B cell (primary cell): ENCODE measurements at regions not wholly inside any gene's neighbourhood (a gene's known extent, or its start where the extent isn't known, plus 50 kb on each side); places are given as distances from the start of the nearest gene placed in this dataset.

Source experiments
- ATAC-seq: fragments of 200-7000 bp; cut with Tn5 transposase; one replicate; pipeline ENCODE4 v1.10.0; 2021; ENCODE audit warnings: low read depth, mild to moderate bottlenecking, moderate number of reproducible peaks, moderate library complexity
- CTCF ChIA-PET: fragments of 350-600 bp; sonication (Branson Sonifier 250); formaldehyde crosslinking; loops from one replicate; lab custom pipeline; 2021; ENCODE audit warnings: antibody characterized with exemption, inconsistent platforms; lab: Charles Lee
- POLR2A ChIA-PET: fragments of 350-600 bp; sonication (Branson Sonifier 250); formaldehyde crosslinking; loops from one replicate; lab custom pipeline; 2021; ENCODE audit warnings: antibody characterized with exemption; lab: Charles Lee
- DNase-seq: peaks from one replicate; pipeline ENCODE4 v3.0.0; 2013
- H2AFZ ChIP-seq: 2 replicates; pipeline ENCODE4 v1.6.1; 2012; ENCODE audit warnings: mild to moderate bottlenecking, low read depth, low read length; ENCODE audit not compliant: insufficient read depth, poor library complexity, severe bottlenecking
- H3K27ac ChIP-seq, 2 donors: 1 replicate in 1 of 2; 2 replicates in 1 of 2; pipeline ENCODE4 v1.5.1; 2012 to 2013; ENCODE audit warnings: low read length in 2 of 2, mild to moderate bottlenecking in 2 of 2, moderate library complexity in 1 of 2
- H3K27me3 ChIP-seq, 4 experiments: fragments of 200-600 bp in 1 of 4; sonication (generic) in 1 of 4; replicated peaks in 1 of 4; 1 replicate in 2 of 4; 2 replicates in 2 of 4; pipeline versions ENCODE4 v1.6.1 to v1.7.0; 2013 to 2016; ENCODE audit warnings: low read length in 3 of 4, mild to moderate bottlenecking in 2 of 4, mixed read lengths in 1 of 4, moderate library complexity in 1 of 4; ENCODE audit not compliant: insufficient read depth in 4 of 4, control insufficient read depth in 3 of 4; ENCODE audit errors: control extremely low read depth in 1 of 4
- H3K36me3 ChIP-seq, 2 experiments: replicated peaks in 1 of 2; 1 replicate in 1 of 2; 2 replicates in 1 of 2; pipeline versions ENCODE4 v1.6.1 to v1.7.1; 2013; ENCODE audit warnings: low read length in 1 of 2; ENCODE audit not compliant: insufficient read depth in 2 of 2, control insufficient read depth in 1 of 2; ENCODE audit errors: control extremely low read depth in 1 of 2, extremely low read depth in 1 of 2
- H3K4me1 ChIP-seq, 2 donors: fragments of 200-600 bp in 1 of 2; sonication (generic) in 1 of 2; 1 replicate in 1 of 2; 2 replicates in 1 of 2; pipeline versions ENCODE4 v1.5.1 to v1.6.1; 2013 to 2017; ENCODE audit warnings: low read length in 2 of 2; ENCODE audit not compliant: control insufficient read depth in 2 of 2, insufficient read depth in 2 of 2
- H3K4me2 ChIP-seq: replicated peaks from 2 replicates; pipeline ENCODE3; 2012; ENCODE audit warnings: mild to moderate bottlenecking, low read depth, low read length; ENCODE audit not compliant: poor library complexity, severe bottlenecking
- H3K4me3 ChIP-seq, 5 experiments: fragments of 200-600 bp in 1 of 5; sonication (generic) in 1 of 5; 1 replicate in 3 of 5; 2 replicates in 2 of 5; pipeline versions ENCODE4 v1.5.1 to v1.7.0; 2011 to 2016; ENCODE audit warnings: low read length in 4 of 5, mild to moderate bottlenecking in 4 of 5, low read depth in 2 of 5, control low read depth in 1 of 5, moderate library complexity in 1 of 5; ENCODE audit not compliant: insufficient read depth in 1 of 5; ENCODE audit errors: control extremely low read depth in 1 of 5, extremely low read depth in 1 of 5
- H3K79me2 ChIP-seq: fragments of 200-600 bp; sonication (generic); one replicate; pipeline ENCODE4 v1.6.0; 2016; ENCODE audit warnings: low read length; ENCODE audit not compliant: control insufficient read depth, insufficient read depth
- H3K9ac ChIP-seq: fragments of 200-600 bp; sonication (generic); 2 replicates; pipeline ENCODE4 v1.6.1; 2017; ENCODE audit warnings: mild to moderate bottlenecking, low read length, moderate library complexity
- H3K9me3 ChIP-seq, 3 donors: one replicate each; pipeline versions ENCODE4 v1.6.1 to v1.7.1; 2013; ENCODE audit warnings: low read length in 2 of 3; ENCODE audit not compliant: control insufficient read depth in 2 of 3, insufficient read depth in 1 of 3; ENCODE audit errors: control extremely low read depth in 1 of 3
- H4K20me1 ChIP-seq: 2 replicates; pipeline ENCODE4 v1.6.0; 2012; ENCODE audit warnings: mild to moderate bottlenecking, low read length; ENCODE audit not compliant: insufficient read depth, control insufficient read depth, poor library complexity, severe bottlenecking
- H3K27ac Mint-ChIP-seq: one replicate; pipeline ENCODE4 v1.8.0; 2021; ENCODE audit warnings: mixed read lengths
- H3K27me3 Mint-ChIP-seq: one replicate; pipeline ENCODE4 v1.8.0; 2021; ENCODE audit warnings: mixed read lengths
- H3K4me1 Mint-ChIP-seq: one replicate; pipeline ENCODE4 v1.8.0; 2021; ENCODE audit warnings: mixed read lengths
- H3K4me3 Mint-ChIP-seq: one replicate; pipeline ENCODE4 v1.8.0; 2021; ENCODE audit warnings: mixed read lengths
- H3K9me3 Mint-ChIP-seq: one replicate; pipeline ENCODE4 v1.8.0; 2022; ENCODE audit warnings: mixed read lengths; ENCODE audit not compliant: insufficient read depth
- EZH2 ChIP-seq: IDR thresholded peaks from 2 replicates; pipeline ENCODE4 v1.6.1; 2012; ENCODE audit warnings: borderline replicate concordance, low read depth, mild to moderate bottlenecking, moderate library complexity, low read length; ENCODE audit not compliant: insufficient read depth, poor library complexity, severe bottlenecking
- WGBS: methylation state at CpG from one replicate; pipeline ENCODE4 v1.1.5; 2013; ENCODE audit warnings: missing lambda C conversion rate; ENCODE audit not compliant: insufficient coverage; 5-methylcytosine and 5-hydroxymethylcytosine counted together
- intact Hi-C: fragments of 100-400 bp; cut with micrococcal nuclease; formaldehyde crosslinking; loops from one replicate; pipeline ENCODE4 v1.10.0; 2022
- TF ChIP-seq, protein P1 (sequence below): fragments of 200-600 bp; IDR thresholded peaks from one replicate; pipeline ENCODE4 v1.8.0; 2022; ENCODE audit warnings: antibody characterized with exemption, mild to moderate bottlenecking

DNA sequence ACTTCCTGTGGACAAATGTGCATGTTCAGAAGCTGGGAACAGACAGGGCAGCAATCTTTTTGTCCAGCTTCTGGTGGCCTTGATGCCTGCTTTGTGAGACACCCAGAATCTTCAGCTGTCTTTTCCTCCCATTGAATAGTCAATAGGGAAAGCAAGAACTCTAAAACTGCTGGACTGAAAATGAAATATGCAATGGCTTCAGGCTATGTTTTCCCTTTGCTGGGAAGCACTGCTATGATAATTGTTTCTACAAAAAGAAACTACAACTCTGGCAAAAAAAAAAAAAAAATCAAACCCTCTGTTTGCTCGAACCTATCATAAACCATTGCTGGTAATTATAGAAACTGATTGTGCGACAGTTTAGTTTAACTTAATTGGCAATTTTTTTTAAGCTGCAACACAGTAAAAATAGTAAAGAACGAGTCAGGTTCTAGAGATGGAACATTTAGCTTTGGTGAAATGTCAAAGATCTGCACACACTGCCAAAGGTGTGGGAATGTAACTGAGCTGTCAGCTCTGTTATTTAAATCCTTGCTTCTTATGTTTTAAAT, 79.1 kb upstream of the NEUROD6 start:
- H3K4me1 Mint-ChIP-seq, result no peaks in the 10 kb centered on the region
- whole genome bisulfite sequencing, result 80% methylated on average over 1 of the region's 3 CpGs
- H3K27ac Mint-ChIP-seq, result no peak overlapping the region
- Histone ChIP-seq H3K27me3 (no peaks in the 10 kb centered on the region), H3K4me2 (no peak overlapping the region), H3K27ac (no peak overlapping the region), H3K9me3 (no peaks in the 10 kb centered on the region), H3K36me3 (no peaks in the 10 kb centered on the region), H2AFZ (no peak overlapping the region), H3K9ac (no peak overlapping the region), H3K4me1 (no peaks in the 10 kb centered on the region), H4K20me1 (no peaks in the 10 kb centered on the region), H3K79me2 (no peaks in the 10 kb centered on the region), H3K4me3 (no peak overlapping the region)
- ATAC-seq (no peak), DNase-seq (no peak)
- POLR2A ChIA-PET, result no interaction called here
- CTCF ChIA-PET, result no interaction called here
- no peak overlapping the region for H3K4me3 Mint-ChIP-seq
- H3K9me3 Mint-ChIP-seq, result no peaks in the 10 kb centered on the region
- TF ChIP-seq EZH2, result no peak
- TF ChIP-seq, protein P1, sequence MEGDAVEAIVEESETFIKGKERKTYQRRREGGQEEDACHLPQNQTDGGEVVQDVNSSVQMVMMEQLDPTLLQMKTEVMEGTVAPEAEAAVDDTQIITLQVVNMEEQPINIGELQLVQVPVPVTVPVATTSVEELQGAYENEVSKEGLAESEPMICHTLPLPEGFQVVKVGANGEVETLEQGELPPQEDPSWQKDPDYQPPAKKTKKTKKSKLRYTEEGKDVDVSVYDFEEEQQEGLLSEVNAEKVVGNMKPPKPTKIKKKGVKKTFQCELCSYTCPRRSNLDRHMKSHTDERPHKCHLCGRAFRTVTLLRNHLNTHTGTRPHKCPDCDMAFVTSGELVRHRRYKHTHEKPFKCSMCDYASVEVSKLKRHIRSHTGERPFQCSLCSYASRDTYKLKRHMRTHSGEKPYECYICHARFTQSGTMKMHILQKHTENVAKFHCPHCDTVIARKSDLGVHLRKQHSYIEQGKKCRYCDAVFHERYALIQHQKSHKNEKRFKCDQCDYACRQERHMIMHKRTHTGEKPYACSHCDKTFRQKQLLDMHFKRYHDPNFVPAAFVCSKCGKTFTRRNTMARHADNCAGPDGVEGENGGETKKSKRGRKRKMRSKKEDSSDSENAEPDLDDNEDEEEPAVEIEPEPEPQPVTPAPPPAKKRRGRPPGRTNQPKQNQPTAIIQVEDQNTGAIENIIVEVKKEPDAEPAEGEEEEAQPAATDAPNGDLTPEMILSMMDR, result no peak
- intact Hi-C loops, result no loop called here
- peaks cover 11% of the 10 kb centered on the region for H3K27me3 Mint-ChIP-seq

DNA sequence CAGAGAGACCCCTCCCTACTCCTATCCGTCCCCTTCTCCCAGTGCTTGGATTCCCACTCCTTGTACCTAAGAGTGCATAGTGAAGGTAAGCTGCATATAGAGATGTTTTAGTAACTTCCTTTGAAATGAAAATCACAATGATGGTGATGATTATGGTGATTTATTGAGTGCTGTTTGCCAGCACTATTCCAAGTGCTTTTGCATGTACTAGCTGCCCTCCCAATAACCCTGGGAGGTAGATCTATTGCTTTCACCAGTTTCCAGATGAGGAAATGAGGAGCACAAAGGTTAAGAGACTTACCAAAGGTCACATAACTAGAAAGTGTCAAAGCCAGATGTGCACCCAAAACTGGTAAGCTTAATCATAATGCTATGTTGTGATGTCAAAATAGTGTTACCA, 80.4 kb upstream of the NEUROD6 start:
- Histone ChIP-seq H4K20me1 (no peaks in the 10 kb centered on the region), H3K27me3 (no peaks in the 10 kb centered on the region), H3K79me2 (no peaks in the 10 kb centered on the region), H3K4me1 (no peaks in the 10 kb centered on the region), H3K4me3 (no peak overlapping the region), H3K9ac (no peak overlapping the region), H3K9me3 (no peaks in the 10 kb centered on the region), H3K36me3 (no peaks in the 10 kb centered on the region), H3K27ac (no peak overlapping the region), H2AFZ (no peak overlapping the region), H3K4me2 (no peak overlapping the region)
- ChIA-PET CTCF (no interaction called here), POLR2A (no interaction called here)
- DNase-seq, result no peak
- no CpG with 5 or more reads among the region's 1 CpG for WGBS
- H3K27ac Mint-ChIP-seq, result no peak overlapping the region
- H3K4me1 Mint-ChIP-seq, result no peaks in the 10 kb centered on the region
- no peak for TF ChIP-seq EZH2
- TF ChIP-seq, protein P1, result no peak
- intact Hi-C loops, result no loop called here
- no peak overlapping the region for H3K4me3 Mint-ChIP-seq
- no peak for ATAC-seq
- H3K9me3 Mint-ChIP-seq, result no peaks in the 10 kb centered on the region
- peaks cover 11% of the 10 kb centered on the region for H3K27me3 Mint-ChIP-seq
